K562 (cell line): ENCODE measurements at regions not wholly inside any gene's neighbourhood (a gene's known extent, or its start where the extent isn't known, plus 50 kb on each side); places are given as distances from the start of the nearest gene placed in this dataset.

ENCODE experiments used
- GABPA ChIP-seq: fragments of 200-800 bp; sonication (Bioruptor generic); conservative IDR thresholded peaks from 2 replicates; pipeline ENCODE4 v1.6.1; 2016; ENCODE audit warnings: low read depth, missing genetic modification characterization, missing compliant biosample characterization
- ZZZ3 ChIP-seq: fragments of 450-650 bp; IDR thresholded peaks from 2 replicates; pipeline ENCODE4 v1.6.1; 2016; ENCODE audit warnings: antibody characterized with exemption, mild to moderate bottlenecking, moderate library complexity

DNA sequence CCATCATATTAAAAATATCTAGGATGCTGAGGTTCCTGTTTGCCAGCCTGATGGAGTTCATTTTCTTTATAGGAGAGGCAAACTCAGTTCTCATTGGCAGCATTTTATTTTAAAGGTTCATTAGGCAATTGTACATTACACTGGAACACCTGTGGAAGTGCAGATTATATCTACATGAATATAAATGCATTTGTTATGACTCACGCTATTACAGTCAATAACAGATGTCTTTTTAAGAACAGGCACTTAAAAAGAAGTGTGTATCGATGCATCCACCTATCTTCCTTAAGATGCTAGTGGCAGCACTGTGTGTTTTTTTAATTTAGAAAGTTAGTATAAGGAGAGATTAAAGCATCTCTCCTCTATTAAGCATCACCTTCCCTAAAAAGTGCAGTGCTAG lies 276.5 kb downstream of the PRDM2 start:
- TF ChIP-seq ZZZ3 (no peak), GABPA (no peak)
